Hepatocyte (in vitro differentiated cells): ENCODE measurements at regions not wholly inside any gene's neighbourhood (a gene's known extent, or its start where the extent isn't known, plus 50 kb on each side); places are given as distances from the start of the nearest gene placed in this dataset.

Experiments used
- CTCF ChIP-seq: fragments of 200-600 bp; sonication (generic); IDR thresholded peaks from 2 replicates; pipeline ENCODE4 v1.5.1; 2016; ENCODE audit warnings: antibody characterized with exemption, mild to moderate bottlenecking; ENCODE audit not compliant: poor library complexity
- EZH2phosphoT487 ChIP-seq: fragments of 200-600 bp; sonication (generic); IDR thresholded peaks from one replicate; pipeline ENCODE4 v1.6.1; 2018; ENCODE audit warnings: antibody characterized with exemption, mild to moderate bottlenecking, low read depth, moderate library complexity; ENCODE audit not compliant: unreplicated experiment, severe bottlenecking

GRCh38 chr3:146948186-146948585, 343.0 kb upstream of the PLSCR5 start:
- TF ChIP-seq CTCF (no peak), EZH2phosphoT487 (no peak)
